HEK293 (cell line): ENCODE measurements at regions not wholly inside any gene's neighbourhood (a gene's known extent, or its start where the extent isn't known, plus 50 kb on each side); places are given as distances from the start of the nearest gene placed in this dataset.
A peak's percentile ranks its signal among the peaks of the same experiment; 100 is the strongest.

Experiments
- ELK4 ChIP-seq: IDR thresholded peaks from 2 replicates; pipeline ENCODE4 v1.6.1; 2011; ENCODE audit warnings: mild to moderate bottlenecking, low read depth, low read length, borderline replicate concordance
- GFI1B ChIP-seq: fragments of 450-650 bp; formaldehyde crosslinking; IDR thresholded peaks from 2 replicates; pipeline ENCODE4 v1.5.1; 2016; ENCODE audit warnings: missing biosample characterization, missing genetic modification characterization
- GLI4 ChIP-seq: fragments of 450-650 bp; formaldehyde crosslinking; IDR thresholded peaks from 2 replicates; pipeline ENCODE4 v1.5.1; 2016; ENCODE audit warnings: missing biosample characterization, missing genetic modification characterization
- GLIS1 ChIP-seq: fragments of 450-650 bp; formaldehyde crosslinking; IDR thresholded peaks from 2 replicates; pipeline ENCODE4 v1.5.1; 2016; ENCODE audit warnings: missing biosample characterization, missing genetic modification characterization
- KLF1 ChIP-seq: fragments of 450-650 bp; formaldehyde crosslinking; IDR thresholded peaks from 2 replicates; pipeline ENCODE4 v1.5.1; 2016; ENCODE audit warnings: missing biosample characterization, missing genetic modification characterization
- KLF16 ChIP-seq: fragments of 450-650 bp; formaldehyde crosslinking; IDR thresholded peaks from 2 replicates; pipeline ENCODE4 v1.5.1; 2017; ENCODE audit warnings: missing biosample characterization, missing genetic modification characterization
- KLF8 ChIP-seq: fragments of 450-650 bp; formaldehyde crosslinking; IDR thresholded peaks from 2 replicates; pipeline ENCODE4 v1.5.1; 2016; ENCODE audit warnings: missing biosample characterization, missing genetic modification characterization
- PATZ1 ChIP-seq: fragments of 450-650 bp; formaldehyde crosslinking; IDR thresholded peaks from 2 replicates; pipeline ENCODE4 v1.5.1; 2016; ENCODE audit warnings: missing biosample characterization, missing genetic modification characterization
- PBX3 ChIP-seq: sonication (generic); formaldehyde crosslinking; IDR thresholded peaks from 2 replicates; pipeline ENCODE4 v1.8.1; 2022; ENCODE audit warnings: mild to moderate bottlenecking, moderate library complexity, missing genetic modification reagents
- SETDB1 ChIP-seq: IDR thresholded peaks from one replicate; pipeline ENCODE4 v1.6.1; 2017; ENCODE audit warnings: mild to moderate bottlenecking, low read length, moderate library complexity, mixed read lengths; ENCODE audit not compliant: insufficient read length
- TSHZ1 ChIP-seq: fragments of 450-650 bp; formaldehyde crosslinking; IDR thresholded peaks from 2 replicates; pipeline ENCODE4 v1.5.1; 2016; ENCODE audit warnings: missing biosample characterization, missing genetic modification characterization, borderline replicate concordance
- YY2 ChIP-seq: fragments of 450-650 bp; formaldehyde crosslinking; IDR thresholded peaks from 2 replicates; pipeline ENCODE4 v1.5.1; 2016; ENCODE audit warnings: missing biosample characterization, missing genetic modification characterization
- ZBTB10 ChIP-seq: fragments of 450-650 bp; formaldehyde crosslinking; IDR thresholded peaks from 2 replicates; pipeline ENCODE4 v1.5.1; 2016; ENCODE audit warnings: missing biosample characterization, missing genetic modification characterization
- ZNF114 ChIP-seq: fragments of 450-650 bp; formaldehyde crosslinking; IDR thresholded peaks from 2 replicates; pipeline ENCODE4 v1.5.0; 2017; ENCODE audit warnings: missing biosample characterization, missing genetic modification characterization
- ZNF138 ChIP-seq: fragments of 450-650 bp; formaldehyde crosslinking; IDR thresholded peaks from 2 replicates; pipeline ENCODE4 v1.5.1; 2016; ENCODE audit warnings: missing biosample characterization, missing genetic modification characterization, borderline replicate concordance
- ZNF18 ChIP-seq: fragments of 450-650 bp; formaldehyde crosslinking; IDR thresholded peaks from 2 replicates; pipeline ENCODE4 v1.5.1; 2016; ENCODE audit warnings: missing biosample characterization, missing genetic modification characterization
- ZNF214 ChIP-seq: fragments of 450-650 bp; formaldehyde crosslinking; IDR thresholded peaks from 2 replicates; pipeline ENCODE4 v1.5.1; 2017; ENCODE audit warnings: missing biosample characterization, mild to moderate bottlenecking, missing genetic modification characterization, borderline replicate concordance
- ZNF324 ChIP-seq: fragments of 450-650 bp; formaldehyde crosslinking; IDR thresholded peaks from 2 replicates; pipeline ENCODE4 v1.5.1; 2016; ENCODE audit warnings: missing biosample characterization, missing genetic modification characterization
- ZNF501 ChIP-seq: fragments of 450-650 bp; formaldehyde crosslinking; IDR thresholded peaks from 2 replicates; pipeline ENCODE4 v1.5.1; 2016; ENCODE audit warnings: missing biosample characterization, missing genetic modification characterization
- ZNF558 ChIP-seq: fragments of 450-650 bp; formaldehyde crosslinking; IDR thresholded peaks from 2 replicates; pipeline ENCODE4 v1.5.1; 2016; ENCODE audit warnings: missing biosample characterization, missing genetic modification characterization
- ZNF596 ChIP-seq: fragments of 450-650 bp; IDR thresholded peaks from 2 replicates; pipeline ENCODE4 v1.5.0; 2018; ENCODE audit warnings: missing biosample characterization, mild to moderate bottlenecking, missing genetic modification characterization, moderate library complexity
- ZNF623 ChIP-seq: fragments of 450-650 bp; formaldehyde crosslinking; IDR thresholded peaks from 2 replicates; pipeline ENCODE4 v1.5.1; 2016; ENCODE audit warnings: missing biosample characterization, missing genetic modification characterization
- ZNF658 ChIP-seq: fragments of 450-650 bp; formaldehyde crosslinking; IDR thresholded peaks from 2 replicates; pipeline ENCODE4; 2016; ENCODE audit warnings: missing biosample characterization, missing genetic modification characterization
- ZNF660 ChIP-seq: fragments of 450-650 bp; IDR thresholded peaks from 2 replicates; pipeline ENCODE4 v1.5.1; 2018; ENCODE audit warnings: missing biosample characterization, mild to moderate bottlenecking, missing genetic modification characterization
- ZNF692 ChIP-seq: fragments of 450-650 bp; formaldehyde crosslinking; IDR thresholded peaks from 2 replicates; pipeline ENCODE4 v1.5.1; 2016; ENCODE audit warnings: missing biosample characterization, missing genetic modification characterization
- ZNF768 ChIP-seq: fragments of 450-650 bp; formaldehyde crosslinking; IDR thresholded peaks from 2 replicates; pipeline ENCODE4 v1.5.1; 2018; ENCODE audit warnings: missing biosample characterization, mild to moderate bottlenecking, missing genetic modification characterization
- ZNF792 ChIP-seq: fragments of 450-650 bp; formaldehyde crosslinking; IDR thresholded peaks from 2 replicates; pipeline ENCODE4 v1.5.1; 2016; ENCODE audit warnings: missing biosample characterization, missing genetic modification characterization
- ZNF837 ChIP-seq: fragments of 450-650 bp; formaldehyde crosslinking; IDR thresholded peaks from 2 replicates; pipeline ENCODE4 v1.5.1; 2016; ENCODE audit warnings: missing biosample characterization, missing genetic modification characterization

- TF ChIP-seq ZBTB10 (tag by site-specific recombination) (no peak), ZNF214 (no peak), TSHZ1 (tag by site-specific recombination) (no peak), ZNF660 (tag by site-specific recombination) (no peak), GLI4 (no peak), ZNF324 (tag by site-specific recombination) (no peak), YY2 (tag by site-specific recombination) (no peak), SETDB1 (no peak), ZNF837 (tag by site-specific recombination) (no peak), ZNF18 (tag by site-specific recombination) (no peak), ZNF138 (tag by site-specific recombination) (no peak), ELK4 (no peak), KLF1 (tag by site-specific recombination) (0 out of 2 replicates have a peak, but pooled peaks have one; percentile 29), ZNF501 (no peak), ZNF114 (tag by site-specific recombination) (no peak), ZNF623 (tag by site-specific recombination) (no peak), ZNF658 (tag by site-specific recombination) (no peak), KLF16 (tag by site-specific recombination) (peak; percentile 53; the same call in 1 of the 2 replicates), ZNF558 (tag by site-specific recombination) (no peak), GFI1B (tag by site-specific recombination) (no peak), ZNF792 (no peak), KLF8 (tag by site-specific recombination) (no peak), ZNF692 (tag by site-specific recombination) (peak; percentile 40; the same call in 1 of the 2 replicates), ZNF768 (no peak), PATZ1 (no peak), PBX3 (CRISPR knock-in tag) (no peak), ZNF596 (tag by site-specific recombination) (no peak), GLIS1 (tag by site-specific recombination) (0 out of 2 replicates have a peak, but pooled peaks have one; percentile 32)
Observed at GRCh38 chr11:15707971-15708370, 593.2 kb downstream of the INSC start (continued).
